T-helper 2 cell treated with Interferon-gamma antibody and Interleukin-4, amounts not matched to agents 5 μg/mL and 100 μg/mL, for 36 hours (primary cell): ENCODE measurements at regions not wholly inside any gene's neighbourhood (a gene's known extent, or its start where the extent isn't known, plus 50 kb on each side); places are given as distances from the start of the nearest gene placed in this dataset.
"Not testable (repeated sequence)": the region's sequence is repeated elsewhere in the genome, so short reads cannot be mapped to it uniquely, and the experiment has no call there.

Experiments
- DNase-seq: peaks from one replicate; pipeline ENCODE4 v3.0.0; 2021; ENCODE audit warnings: low spot score
- H3K27ac Mint-ChIP-seq: one replicate; pipeline ENCODE4 v1.8.0; 2021; ENCODE audit warnings: mild to moderate bottlenecking, mixed read lengths
- H3K27me3 Mint-ChIP-seq: one replicate; pipeline ENCODE4 v1.8.0; 2021; ENCODE audit warnings: low read depth, mixed read lengths
- H3K36me3 Mint-ChIP-seq: one replicate; pipeline ENCODE4 v1.8.0; 2021; ENCODE audit warnings: low read depth, mixed read lengths
- H3K4me1 Mint-ChIP-seq: one replicate; pipeline ENCODE4 v1.8.0; 2021; ENCODE audit warnings: low read depth, mixed read lengths
- H3K4me3 Mint-ChIP-seq: one replicate; pipeline ENCODE4 v1.8.0; 2022; ENCODE audit warnings: mild to moderate bottlenecking, moderate library complexity, mixed read lengths
- H3K9me3 Mint-ChIP-seq: one replicate; pipeline ENCODE4 v1.8.0; 2021; ENCODE audit warnings: mixed read lengths

DNA sequence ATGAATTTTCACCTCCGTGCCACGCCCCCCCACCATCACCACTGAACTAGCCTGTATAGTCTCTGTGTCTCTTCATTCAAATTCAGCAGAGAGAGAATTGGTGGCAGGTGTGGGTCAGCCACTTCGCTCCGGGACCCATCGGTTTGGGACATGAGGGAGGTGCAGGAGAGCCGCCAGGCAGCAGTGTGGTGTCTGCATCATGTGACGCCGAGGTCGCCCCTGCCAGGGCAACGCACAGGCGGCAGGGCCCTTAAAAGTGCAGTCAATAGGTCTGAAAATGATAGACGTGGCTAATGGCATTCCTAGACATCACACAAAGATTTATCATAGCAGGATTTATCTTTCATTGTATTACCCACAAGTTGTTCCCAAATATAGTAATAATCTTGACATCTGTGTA is 100.6 kb upstream of the RNF32 start:
- Mint-ChIP-seq H3K27ac (no peak overlapping the region), H3K36me3 (no peaks in the 10 kb centered on the region), H3K4me1 (no peaks in the 10 kb centered on the region), H3K9me3 (no peaks in the 10 kb centered on the region), H3K27me3 (peaks cover 9% of the 10 kb centered on the region), H3K4me3 (no peak overlapping the region)
- DNase-seq, result no peak

DNA sequence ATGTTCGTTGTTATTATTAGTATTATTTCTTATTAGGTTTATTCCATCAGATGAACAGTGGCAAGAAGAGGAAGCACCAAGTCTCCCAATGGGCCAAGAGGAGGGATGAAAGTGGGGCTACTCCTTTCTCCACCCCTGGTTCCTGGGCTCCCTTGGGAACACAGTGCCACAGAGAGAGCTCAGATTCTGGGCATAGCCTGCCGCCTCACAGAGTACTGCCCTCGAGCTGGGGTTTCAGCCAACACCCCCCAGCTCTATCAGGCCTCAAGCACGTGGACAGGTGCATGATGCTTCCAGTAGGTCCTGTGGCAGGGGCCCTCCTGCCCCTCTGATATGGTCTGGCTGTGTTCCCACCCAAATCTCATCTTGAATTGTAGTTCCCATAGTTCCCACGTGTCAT is 103.6 kb upstream of the RNF32 start:
- peaks cover 9% of the 10 kb centered on the region for H3K27me3 Mint-ChIP-seq
- no peaks in the 10 kb centered on the region for H3K9me3 Mint-ChIP-seq
- H3K27ac Mint-ChIP-seq, result no peak overlapping the region
- H3K36me3 Mint-ChIP-seq, result no peaks in the 10 kb centered on the region
- H3K4me1 Mint-ChIP-seq, result no peaks in the 10 kb centered on the region
- DNase-seq, result no peak
- H3K4me3 Mint-ChIP-seq, result no peak overlapping the region

DNA sequence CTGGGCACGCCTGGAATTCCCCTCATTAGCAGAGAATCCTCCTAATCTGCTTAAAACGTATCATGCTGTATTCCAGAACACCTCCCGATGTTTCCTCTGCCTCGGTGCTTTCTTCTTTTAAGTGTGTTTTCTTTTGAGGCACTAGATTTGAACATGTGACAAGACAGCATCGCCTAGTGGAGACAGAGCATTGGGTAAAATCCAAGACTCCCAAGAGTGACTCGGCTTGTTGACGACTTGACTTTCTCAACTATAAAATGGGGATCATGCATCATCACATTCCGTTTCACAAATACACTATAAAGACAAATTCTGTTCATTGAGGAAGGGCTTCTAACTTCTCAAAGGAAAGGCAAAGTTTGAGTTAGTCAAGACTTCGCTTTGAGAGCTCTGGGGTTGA is 105.6 kb upstream of the RNF32 start:
- Mint-ChIP-seq H3K9me3 (no peaks in the 10 kb centered on the region), H3K27ac (no peak overlapping the region), H3K4me1 (no peaks in the 10 kb centered on the region), H3K36me3 (no peaks in the 10 kb centered on the region), H3K4me3 (no peak overlapping the region), H3K27me3 (peaks cover 8% of the 10 kb centered on the region)
- DNase-seq, result no peak

DNA sequence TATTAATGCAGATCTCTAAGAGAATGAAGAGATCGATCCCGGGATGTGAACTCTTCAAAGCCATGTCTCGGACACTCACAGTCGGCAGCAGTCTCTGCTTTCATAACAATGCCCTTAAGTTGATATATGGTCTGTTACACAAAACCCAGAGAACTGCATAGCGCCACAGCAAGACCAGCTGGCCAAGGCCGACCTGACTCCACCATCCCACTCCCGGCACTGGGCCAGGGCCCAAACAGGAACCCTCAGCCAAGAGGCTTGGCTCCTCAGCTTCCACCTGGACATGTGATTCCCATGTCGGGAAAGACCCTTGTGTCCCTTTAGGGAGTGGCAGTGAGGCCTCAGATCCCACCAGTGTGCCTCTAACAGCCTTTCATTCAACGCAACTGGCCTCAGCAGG is 106.6 kb upstream of the RNF32 start:
- no peaks in the 10 kb centered on the region for H3K36me3 Mint-ChIP-seq

DNA sequence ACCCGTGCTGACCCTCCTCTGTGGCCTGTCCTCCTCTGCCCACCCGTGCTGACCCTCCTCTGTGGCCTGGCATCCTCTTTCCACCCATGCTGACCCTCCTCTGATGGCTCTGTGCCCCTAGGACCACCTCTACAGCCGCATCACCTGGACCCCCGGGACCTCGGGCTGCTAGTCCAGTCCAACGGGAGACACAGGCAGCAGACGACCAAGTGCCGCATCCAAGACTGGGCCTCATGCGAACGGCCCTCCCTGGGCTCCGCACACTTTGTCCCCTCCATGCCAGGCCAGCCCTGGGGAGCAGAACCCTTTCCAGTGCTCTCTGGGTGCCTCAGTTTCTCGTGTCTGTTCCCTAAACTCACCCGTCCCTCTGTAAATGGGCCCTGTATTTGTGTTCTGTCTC is 107.2 kb upstream of the RNF32 start:
- Mint-ChIP-seq H3K36me3 (no peaks in the 10 kb centered on the region), H3K27me3 (no peaks in the 10 kb centered on the region), H3K4me1 (no peaks in the 10 kb centered on the region), H3K27ac (no peak overlapping the region), H3K9me3 (no peaks in the 10 kb centered on the region), H3K4me3 (no peak overlapping the region)
- no peak for DNase-seq

More for the DNA sequence above, 106.6 kb upstream of the RNF32 start:
- no peaks in the 10 kb centered on the region for H3K4me1 Mint-ChIP-seq
- DNase-seq, result no peak
- no peak overlapping the region for H3K4me3 Mint-ChIP-seq
- peaks cover 1% of the 10 kb centered on the region for H3K27me3 Mint-ChIP-seq
- no peak overlapping the region for H3K27ac Mint-ChIP-seq
- H3K9me3 Mint-ChIP-seq, result no peaks in the 10 kb centered on the region

DNA sequence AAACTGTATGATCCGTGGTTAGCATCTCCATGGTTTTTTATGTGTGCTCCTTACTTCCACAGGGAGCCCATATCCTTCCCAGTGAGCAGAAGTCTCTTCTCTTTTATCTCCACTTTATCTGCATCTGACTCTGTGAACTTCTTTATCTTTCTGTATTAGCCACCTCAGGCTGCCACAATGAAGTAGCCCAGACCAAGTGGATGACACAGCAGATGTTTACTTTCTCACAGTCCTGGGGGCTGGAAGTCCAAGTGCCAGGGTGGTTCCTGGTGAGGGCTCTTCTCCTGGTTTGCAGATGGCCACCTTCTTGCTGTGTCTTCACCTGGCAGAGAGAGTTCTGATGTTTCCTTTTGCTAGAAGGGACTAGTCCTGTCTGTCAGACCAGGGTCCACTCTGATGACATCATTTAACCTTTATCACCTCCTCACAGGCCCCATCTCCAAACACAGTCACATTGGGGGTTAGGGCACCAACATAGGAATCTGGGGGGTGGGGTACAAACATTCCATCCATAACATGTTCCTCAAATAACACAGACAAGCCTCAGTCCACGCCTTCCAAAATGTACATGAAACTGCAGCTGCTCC is 108.5 kb upstream of the RNF32 start:
- DNase-seq, result no peak
- Mint-ChIP-seq H3K4me3 (no peak overlapping the region), H3K36me3 (no peaks in the 10 kb centered on the region), H3K9me3 (no peaks in the 10 kb centered on the region), H3K4me1 (no peaks in the 10 kb centered on the region), H3K27me3 (peaks cover 6% of the 10 kb centered on the region), H3K27ac (no peak overlapping the region)

DNA sequence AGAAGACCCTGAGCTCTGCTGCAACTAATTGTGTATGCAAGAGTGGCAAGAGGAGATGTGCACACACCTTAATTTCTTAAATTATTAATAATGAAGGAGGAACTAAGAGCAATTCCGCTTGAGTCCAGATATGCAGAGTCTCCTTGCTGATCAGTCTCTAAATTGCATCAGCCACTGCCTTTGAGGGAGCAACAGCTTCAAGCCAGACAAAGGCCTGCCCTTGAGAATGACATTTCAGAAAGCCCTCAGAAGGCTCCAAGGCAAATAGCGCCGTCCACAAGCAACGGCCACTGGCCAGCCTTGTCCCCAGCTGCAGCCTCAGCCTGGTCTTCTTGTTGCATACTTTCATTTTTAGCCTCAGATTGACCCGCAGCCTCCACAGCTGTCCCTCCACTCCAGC is 110.6 kb upstream of the RNF32 start:
- Mint-ChIP-seq H3K27me3 (peaks cover 12% of the 10 kb centered on the region), H3K36me3 (no peaks in the 10 kb centered on the region), H3K4me3 (no peak overlapping the region), H3K27ac (no peak overlapping the region), H3K4me1 (no peaks in the 10 kb centered on the region), H3K9me3 (no peaks in the 10 kb centered on the region)
- no peak for DNase-seq

DNA sequence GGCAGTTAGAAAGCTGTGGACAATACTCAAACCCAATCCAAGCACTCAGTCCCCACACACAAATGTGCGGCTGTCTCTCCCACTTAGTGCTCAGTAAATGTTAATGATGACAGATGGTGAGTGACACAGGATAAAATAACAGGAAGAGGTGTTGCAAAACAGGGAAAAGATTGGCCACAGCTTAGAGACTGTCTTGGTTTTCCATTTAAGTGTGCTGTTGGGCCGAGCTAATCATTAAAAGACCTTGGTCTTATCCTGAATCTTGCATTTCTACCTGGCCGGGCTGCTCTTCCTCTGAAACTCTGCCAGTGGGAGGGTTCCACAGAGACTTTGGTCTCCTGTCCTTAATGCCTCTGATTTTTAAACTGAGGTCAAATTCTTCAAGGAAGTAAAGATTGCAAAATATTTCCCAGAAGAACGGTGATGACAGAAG is 113.1 kb upstream of the RNF32 start:
- no peak overlapping the region for H3K4me3 Mint-ChIP-seq
- DNase-seq, result no peak

DNA sequence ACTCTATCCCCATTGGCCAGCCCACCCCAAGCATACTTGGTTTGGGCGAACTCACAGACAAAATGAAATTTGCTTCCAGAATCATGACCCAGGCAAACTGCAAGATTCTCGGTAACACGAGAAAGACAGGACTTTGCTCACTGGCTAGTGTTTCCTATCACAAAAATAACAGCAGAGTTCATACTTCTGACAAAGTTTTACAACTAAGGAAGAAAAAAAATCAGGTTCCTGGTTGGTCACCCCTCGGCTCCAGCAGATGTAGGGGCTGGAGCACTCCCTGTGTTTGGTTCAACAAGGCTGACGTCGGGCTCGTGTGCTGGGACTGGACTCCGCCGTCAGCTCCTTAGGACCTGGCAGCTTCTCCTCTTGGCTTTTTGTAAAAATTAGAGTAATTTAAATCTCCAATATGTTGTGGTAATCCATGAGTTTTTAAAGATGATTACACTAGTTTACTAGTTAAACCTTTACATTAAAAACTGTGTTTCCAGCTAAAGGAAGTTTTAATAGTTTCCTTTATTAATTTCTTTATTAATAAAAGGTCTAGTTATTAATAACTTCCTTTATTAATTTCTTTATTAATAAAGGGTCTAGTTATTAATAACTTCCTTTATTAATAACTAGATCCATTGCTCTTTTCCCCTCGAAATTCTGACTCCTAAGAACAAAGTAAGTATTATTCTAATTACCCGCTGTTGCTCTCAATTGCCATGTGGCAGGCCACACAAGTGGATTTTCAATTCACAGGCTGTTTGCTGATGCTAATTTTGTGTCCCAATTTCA is 115.6 kb upstream of the RNF32 start:
- H3K27ac Mint-ChIP-seq, result no peak overlapping the region
- H3K27me3 Mint-ChIP-seq, result peaks cover 13% of the 10 kb centered on the region
- H3K9me3 Mint-ChIP-seq, result no peaks in the 10 kb centered on the region
- DNase-seq, result no peak
- no peaks in the 10 kb centered on the region for H3K4me1 Mint-ChIP-seq
- H3K36me3 Mint-ChIP-seq, result no peaks in the 10 kb centered on the region
- no peak overlapping the region for H3K4me3 Mint-ChIP-seq

More for the DNA sequence above, 113.1 kb upstream of the RNF32 start:
- H3K4me1 Mint-ChIP-seq, result no peaks in the 10 kb centered on the region
- H3K36me3 Mint-ChIP-seq, result no peaks in the 10 kb centered on the region
- no peaks in the 10 kb centered on the region for H3K9me3 Mint-ChIP-seq
- H3K27me3 Mint-ChIP-seq, result peaks cover 12% of the 10 kb centered on the region
- no peak overlapping the region for H3K27ac Mint-ChIP-seq

DNA sequence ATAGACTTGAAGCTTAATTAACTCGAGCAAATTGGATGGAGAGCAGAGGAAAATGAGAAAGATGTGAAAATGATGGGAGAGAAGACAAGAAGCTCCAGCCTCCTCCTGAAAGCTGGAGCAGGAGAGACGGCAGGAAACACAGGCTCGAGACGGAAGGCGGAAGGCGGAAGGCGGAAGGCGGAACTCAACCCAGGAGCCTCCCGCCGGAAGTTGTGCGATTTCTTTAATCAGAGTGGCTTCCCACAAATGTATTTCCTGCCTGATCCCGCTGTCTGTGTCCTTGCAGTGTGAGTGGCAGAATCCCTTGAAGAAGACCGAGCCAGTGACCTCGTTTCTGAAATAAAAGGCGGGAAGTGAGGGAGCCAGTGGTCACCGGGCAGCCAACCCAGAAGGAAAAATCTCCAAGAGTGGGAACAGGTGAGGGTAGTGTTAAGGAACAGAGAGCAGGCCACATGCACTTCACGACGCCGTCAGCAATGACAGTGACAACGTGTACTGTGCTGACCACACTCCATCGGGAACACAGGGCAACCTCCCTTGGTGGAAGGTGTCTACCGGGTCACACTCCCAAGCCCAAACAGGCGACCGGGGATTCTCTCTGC is 117.0 kb upstream of the RNF32 start:
- Mint-ChIP-seq H3K4me3 (no peak overlapping the region), H3K27me3 (peaks cover 13% of the 10 kb centered on the region), H3K36me3 (no peaks in the 10 kb centered on the region), H3K9me3 (no peaks in the 10 kb centered on the region), H3K27ac (no peak overlapping the region), H3K4me1 (no peaks in the 10 kb centered on the region)
- DNase-seq, result no peak

DNA sequence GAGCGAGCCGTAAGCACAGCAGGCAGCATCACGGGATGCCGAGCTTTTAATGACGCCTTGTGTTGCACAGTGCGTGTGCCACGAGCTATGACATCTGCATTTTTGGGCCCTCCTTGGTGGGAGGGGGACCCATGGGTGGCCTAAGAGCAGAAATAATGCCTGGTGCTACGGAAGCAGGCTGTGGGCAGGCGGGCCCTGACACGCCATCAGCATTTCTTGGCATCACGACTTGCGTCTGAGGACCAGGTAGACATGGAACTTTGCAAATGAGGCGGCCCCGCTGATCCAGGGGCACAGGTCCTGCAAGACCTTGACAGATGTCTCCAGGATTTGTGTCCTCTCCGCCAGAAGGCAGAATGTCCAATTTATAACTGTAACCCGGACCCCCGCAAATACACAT is 117.8 kb upstream of the RNF32 start:
- H3K27me3 Mint-ChIP-seq, result peaks cover 10% of the 10 kb centered on the region
- H3K9me3 Mint-ChIP-seq, result no peaks in the 10 kb centered on the region
- no peak overlapping the region for H3K4me3 Mint-ChIP-seq
- H3K4me1 Mint-ChIP-seq, result no peaks in the 10 kb centered on the region
- no peak for DNase-seq
- H3K27ac Mint-ChIP-seq, result no peak overlapping the region
- no peaks in the 10 kb centered on the region for H3K36me3 Mint-ChIP-seq

DNA sequence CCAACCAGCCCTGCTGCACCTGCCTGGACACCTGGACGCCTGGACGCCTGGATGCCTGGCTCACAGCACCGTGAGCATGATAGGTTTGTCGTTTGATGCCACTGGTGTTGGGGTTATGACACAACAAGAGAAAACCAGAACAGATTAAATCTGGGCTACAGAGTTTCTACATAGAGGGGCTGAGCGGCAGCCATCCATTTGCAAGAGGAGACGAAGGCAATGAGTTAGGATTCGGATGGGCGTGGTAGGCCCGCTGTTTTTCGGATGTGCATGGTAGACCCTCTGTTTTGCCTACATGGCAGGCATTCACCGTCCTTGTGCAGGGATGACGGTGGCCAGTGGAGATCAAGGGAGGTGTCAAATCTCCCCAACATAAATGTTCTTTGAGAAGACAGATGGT is 121.5 kb upstream of the RNF32 start:
- Mint-ChIP-seq H3K27me3 (peaks cover 9% of the 10 kb centered on the region), H3K4me1 (no peaks in the 10 kb centered on the region), H3K36me3 (no peaks in the 10 kb centered on the region), H3K4me3 (no peak overlapping the region), H3K9me3 (no peaks in the 10 kb centered on the region), H3K27ac (no peak overlapping the region)
- DNase-seq, result no peak

DNA sequence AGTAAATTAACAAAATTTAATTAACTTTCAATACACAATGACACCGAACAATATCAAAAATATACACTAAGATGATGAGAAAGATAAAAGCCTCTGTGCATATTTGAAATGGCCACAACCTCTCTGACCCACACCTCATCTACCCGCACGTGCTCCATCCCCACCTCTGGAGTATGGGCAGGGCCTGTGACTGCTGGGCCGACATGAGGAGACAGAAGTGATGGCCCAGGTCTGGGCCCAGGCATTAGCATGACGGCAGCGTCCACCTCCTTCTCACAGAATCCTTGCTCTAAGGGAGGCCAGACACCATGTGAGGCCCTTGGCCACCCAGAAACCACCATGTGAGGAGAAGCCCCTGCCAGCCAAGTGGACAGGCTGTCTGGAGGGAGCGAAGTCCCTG is 122.1 kb upstream of the RNF32 start:
- DNase-seq, result no peak
- no peaks in the 10 kb centered on the region for H3K36me3 Mint-ChIP-seq
- H3K9me3 Mint-ChIP-seq, result no peaks in the 10 kb centered on the region
- no peak overlapping the region for H3K4me3 Mint-ChIP-seq
- no peak overlapping the region for H3K27ac Mint-ChIP-seq
- H3K27me3 Mint-ChIP-seq, result peaks cover 11% of the 10 kb centered on the region
- H3K4me1 Mint-ChIP-seq, result no peaks in the 10 kb centered on the region

DNA sequence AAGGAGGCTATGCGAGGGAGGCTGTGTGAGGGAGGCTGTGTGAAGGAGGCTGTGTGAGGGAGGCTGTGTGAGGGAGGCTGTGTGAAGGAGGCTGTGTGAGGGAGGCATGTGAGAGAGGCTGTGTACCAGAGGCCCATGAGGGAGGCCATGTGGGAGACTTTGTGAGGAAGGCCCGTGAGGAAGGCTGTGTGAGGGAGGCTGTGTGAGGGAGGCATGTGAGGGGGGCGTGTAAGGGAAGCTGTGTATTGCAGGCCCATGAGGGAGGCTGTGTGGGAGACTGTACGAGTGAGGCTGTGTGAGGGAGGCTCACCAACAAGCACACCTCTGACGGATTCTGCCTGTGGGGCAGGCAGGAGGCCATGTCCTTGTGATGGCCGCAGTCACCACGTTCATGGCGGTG is 122.7 kb upstream of the RNF32 start:
- H3K4me1 Mint-ChIP-seq, H3K4me3 Mint-ChIP-seq, H3K36me3 Mint-ChIP-seq, H3K9me3 Mint-ChIP-seq, H3K27ac Mint-ChIP-seq, DNase-seq: not testable (repeated sequence)
- H3K27me3 Mint-ChIP-seq, result peaks cover 17% of the 10 kb centered on the region
